HL-60 (cell line): ENCODE measurements at regions not wholly inside any gene's neighbourhood (a gene's known extent, or its start where the extent isn't known, plus 50 kb on each side); places are given as distances from the start of the nearest gene placed in this dataset.

Source experiments
- CTCF ChIP-seq: IDR thresholded peaks from one replicate; pipeline ENCODE4 v1.5.1; 2011; ENCODE audit warnings: low read length, control low read depth, inconsistent platforms; ENCODE audit not compliant: insufficient read depth
- GABPA ChIP-seq: IDR thresholded peaks from 2 replicates; pipeline ENCODE4 v1.6.1; 2012; ENCODE audit warnings: low read depth
- POLR2AphosphoS5 ChIP-seq: IDR thresholded peaks from 2 replicates; pipeline ENCODE4 v1.6.1; 2012; ENCODE audit warnings: low read depth
- REST ChIP-seq: IDR thresholded peaks from 2 replicates; pipeline ENCODE4 v1.6.1; 2012; ENCODE audit warnings: low read depth; ENCODE audit not compliant: insufficient replicate concordance
- SPI1 ChIP-seq: IDR thresholded peaks from 2 replicates; pipeline ENCODE4 v1.6.1; 2012; ENCODE audit warnings: low read depth, mild to moderate bottlenecking, borderline replicate concordance

GRCh38 chr2:395886-396285, 108.0 kb upstream of the ALKAL2 start:
- TF ChIP-seq CTCF (no peak), REST (no peak), POLR2AphosphoS5 (no peak), GABPA (no peak), SPI1 (no peak)
